OCI-M1 (cell line): ENCODE measurements at regions not wholly inside any gene's neighbourhood (a gene's known extent, or its start where the extent isn't known, plus 50 kb on each side); places are given as distances from the start of the nearest gene placed in this dataset.
A peak's percentile ranks its signal among the peaks of the same experiment; 100 is the strongest.
"Not testable (repeated sequence)": the region's sequence is repeated elsewhere in the genome, so short reads cannot be mapped to it uniquely, and the experiment has no call there.

Source experiments
- DNase-seq: peaks from one replicate; lab custom pipeline; 2025; lab: John Stamatoyannopoulos, UW

DNA sequence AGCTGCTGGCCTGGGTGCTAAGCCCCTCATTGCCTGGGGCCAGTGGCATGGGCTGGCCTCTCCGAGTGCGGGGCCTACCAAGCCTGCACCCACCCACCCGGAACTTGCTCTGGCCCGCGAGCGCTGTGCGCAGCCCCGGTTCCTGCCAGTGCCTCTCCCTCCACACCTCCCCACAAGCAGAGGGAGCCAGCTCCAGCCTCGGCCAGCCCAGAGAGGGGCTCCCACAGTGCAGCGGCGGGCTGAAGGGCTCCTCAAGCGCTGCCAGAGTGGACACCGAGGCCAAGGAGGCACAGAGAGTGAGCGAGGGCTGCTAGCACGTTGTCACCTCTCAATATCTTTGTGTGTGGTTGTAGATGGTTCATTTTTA lies 74.8 kb upstream of the ATP1A1 start:
- DNase-seq: not testable (repeated sequence)

GRCh38 chr1:116298746-116299145 lies 74.3 kb upstream of the ATP1A1 start:
- DNase-seq: no peak

DNA sequence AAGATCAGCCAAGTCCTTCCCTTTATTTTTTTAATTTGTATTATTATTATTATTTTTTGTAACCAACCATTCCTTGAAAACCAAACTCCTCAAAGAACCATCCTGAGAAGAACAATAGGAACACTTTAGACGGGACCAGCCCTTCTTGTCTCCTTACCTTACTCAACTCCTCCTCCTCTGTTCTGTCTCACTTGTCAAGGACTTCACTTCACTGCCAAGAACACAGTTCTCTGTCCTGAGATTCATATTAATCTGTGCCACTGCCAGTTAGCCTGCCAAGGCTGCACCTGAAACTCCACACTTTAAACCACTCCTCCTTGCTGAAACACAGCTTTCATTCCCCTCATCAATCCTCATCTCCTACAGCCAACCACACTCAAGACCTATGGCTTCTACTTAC lies 73.8 kb upstream of the ATP1A1 start:
- DNase-seq: no peak

GRCh38 chr1:116302281-116302680 lies 70.8 kb upstream of the ATP1A1 start:
- no peak for DNase-seq

DNA sequence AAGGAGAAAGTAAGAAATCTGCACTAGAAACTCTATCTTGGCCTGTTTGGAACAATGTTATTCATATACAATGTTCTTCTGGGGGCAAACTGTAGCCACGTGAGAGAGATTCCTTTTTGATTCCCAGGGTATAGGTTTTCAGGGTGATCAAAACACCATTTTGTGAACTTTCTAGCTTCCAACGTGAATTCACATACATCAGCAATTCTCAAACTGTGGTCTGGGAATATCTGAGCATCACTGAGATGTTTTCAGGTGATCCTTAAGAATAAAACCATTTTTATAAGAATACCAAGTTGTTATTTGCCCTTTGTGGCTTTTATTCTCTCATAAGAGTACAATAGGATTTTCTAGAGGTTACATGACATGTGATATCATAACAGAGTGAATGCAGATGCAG lies 66.9 kb upstream of the ATP1A1 start:
- DNase-seq: no peak

DNA sequence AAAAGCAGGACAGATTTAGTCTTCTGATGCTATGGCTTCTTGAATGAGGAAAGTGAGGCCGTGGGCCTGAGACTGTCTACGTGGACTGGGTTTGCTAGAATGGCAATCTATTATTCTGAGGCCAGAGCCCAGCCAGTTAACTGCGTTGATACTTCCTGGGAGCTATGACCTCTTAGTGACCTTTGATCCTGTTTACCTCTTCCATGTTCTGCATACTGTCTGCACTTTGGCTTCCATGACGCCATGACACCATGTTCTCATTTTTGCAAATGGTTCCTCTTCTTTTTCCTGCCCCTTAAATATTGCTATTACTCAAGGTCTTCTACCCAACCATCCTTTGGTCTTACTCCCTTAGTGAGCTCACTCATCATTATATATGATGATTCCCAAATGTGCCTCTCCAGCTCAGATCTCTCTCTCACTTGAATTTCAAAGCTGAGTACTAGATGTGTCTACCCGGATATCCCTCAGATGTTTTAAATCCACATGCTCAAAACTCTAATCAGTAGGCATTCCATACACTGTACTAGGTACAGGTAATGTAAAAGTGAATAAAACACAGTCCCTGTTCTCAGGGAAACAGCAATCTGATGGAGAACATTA lies 66.1 kb upstream of the ATP1A1 start:
- DNase-seq: no peak

- DNase-seq: no peak
Observed at GRCh38 chr1:116308276-116308675, 64.8 kb upstream of the ATP1A1 start.

DNA sequence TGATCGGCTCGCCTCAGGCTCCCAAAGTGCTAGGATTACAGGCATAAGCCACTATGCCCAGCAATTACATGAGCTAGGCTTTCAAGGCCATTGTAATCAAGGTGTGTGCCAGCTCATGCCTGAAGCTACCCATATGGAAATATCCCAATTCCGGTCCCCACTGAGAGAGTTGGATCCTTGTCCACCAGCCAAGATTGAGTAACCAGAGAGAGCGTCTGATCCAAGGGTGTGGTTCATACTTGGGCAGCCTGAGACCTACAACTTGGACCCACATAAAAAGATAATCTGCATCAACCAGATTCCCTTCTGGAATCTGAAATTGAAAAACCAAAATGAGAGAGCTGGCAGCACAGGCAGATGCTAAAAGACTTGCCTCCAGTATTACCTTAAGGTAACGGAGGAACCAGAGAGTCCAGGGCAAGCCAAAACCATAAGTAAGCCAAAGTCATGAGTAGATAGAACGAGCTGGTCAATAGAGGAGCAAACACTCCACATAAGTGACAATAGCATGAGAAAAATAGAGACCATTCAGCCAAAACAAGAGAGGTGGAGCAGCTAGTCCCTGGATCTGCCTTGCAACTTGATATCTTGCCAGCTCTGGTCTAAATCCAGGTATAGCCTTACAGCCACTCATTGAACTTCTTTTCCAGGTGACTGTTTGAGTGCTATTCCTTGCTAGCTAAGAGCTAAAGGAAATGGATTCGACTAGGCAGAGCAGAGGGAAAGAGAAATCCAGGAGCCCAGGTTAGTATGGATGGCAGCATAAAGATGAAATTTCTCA lies 63.8 kb upstream of the ATP1A1 start:
- no peak for DNase-seq

DNA sequence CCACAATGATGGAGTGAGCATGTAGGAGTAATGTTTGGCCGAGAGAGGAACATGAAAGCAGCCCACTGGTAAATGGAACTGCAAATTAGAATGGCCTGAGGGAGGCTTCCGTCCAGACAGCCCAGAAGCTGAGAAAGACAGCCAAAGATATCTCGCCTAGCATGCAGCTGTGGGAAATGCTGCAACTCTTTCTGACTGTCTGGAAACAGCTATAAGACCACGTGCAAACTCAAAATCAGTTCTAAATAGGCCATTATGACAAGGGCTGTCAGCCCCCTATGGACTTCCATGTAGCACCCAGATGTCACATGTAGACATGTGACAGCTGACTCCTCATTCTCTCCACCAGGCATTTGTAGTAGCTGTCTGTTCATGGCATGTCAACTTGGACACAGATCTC lies 62.9 kb upstream of the ATP1A1 start:
- DNase-seq: no peak

DNA sequence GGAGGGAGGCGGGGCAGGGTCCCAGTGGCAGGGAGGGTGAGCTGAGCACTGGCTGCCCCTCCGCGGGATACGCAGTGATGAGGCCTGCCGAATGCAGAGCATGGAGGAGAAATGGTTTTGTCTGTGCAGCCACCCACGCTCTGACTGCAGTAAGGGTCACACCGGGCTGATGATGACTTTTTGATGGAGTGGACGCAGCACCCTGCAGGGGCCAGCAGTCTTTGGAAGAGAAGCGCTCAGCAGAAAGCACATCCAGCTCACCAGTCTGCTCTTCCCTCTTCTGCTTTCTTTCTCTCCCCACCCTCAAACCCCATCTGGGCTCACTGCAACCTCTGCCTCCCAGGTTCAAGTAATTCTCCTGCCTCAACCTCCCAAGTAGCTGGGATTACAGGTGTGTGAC lies 61.9 kb upstream of the ATP1A1 start:
- no peak for DNase-seq

- no peak for DNase-seq
Observed at GRCh38 chr1:116311756-116312680, 61.0 kb upstream of the ATP1A1 start.

GRCh38 chr1:116312681-116313069 lies 60.4 kb upstream of the ATP1A1 start:
- no peak for DNase-seq

GRCh38 chr1:116313776-116314175 lies 59.3 kb upstream of the ATP1A1 start:
- no peak for DNase-seq

GRCh38 chr1:116314305-116314919 lies 58.6 kb upstream of the ATP1A1 start:
- no peak for DNase-seq

DNA sequence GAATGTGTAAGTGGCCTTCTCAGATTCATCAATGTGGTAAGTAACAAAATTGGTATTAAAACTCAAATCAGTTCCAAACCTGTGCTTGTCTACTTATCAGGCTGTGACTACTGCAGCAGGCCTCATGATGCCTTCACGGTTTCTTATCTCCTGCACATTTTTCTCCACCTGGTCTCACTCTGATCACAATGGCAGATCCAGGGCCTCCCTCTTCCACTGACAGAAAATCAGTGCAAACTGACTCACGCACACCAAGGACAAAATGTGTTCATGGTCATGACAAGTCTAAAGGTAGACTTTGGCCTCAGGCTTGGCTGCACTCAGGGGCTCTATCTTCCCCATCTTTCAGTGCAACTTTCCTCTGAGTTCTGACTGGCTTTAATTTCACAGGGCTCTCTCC lies 56.7 kb upstream of the ATP1A1 start:
- DNase-seq: no peak

DNA sequence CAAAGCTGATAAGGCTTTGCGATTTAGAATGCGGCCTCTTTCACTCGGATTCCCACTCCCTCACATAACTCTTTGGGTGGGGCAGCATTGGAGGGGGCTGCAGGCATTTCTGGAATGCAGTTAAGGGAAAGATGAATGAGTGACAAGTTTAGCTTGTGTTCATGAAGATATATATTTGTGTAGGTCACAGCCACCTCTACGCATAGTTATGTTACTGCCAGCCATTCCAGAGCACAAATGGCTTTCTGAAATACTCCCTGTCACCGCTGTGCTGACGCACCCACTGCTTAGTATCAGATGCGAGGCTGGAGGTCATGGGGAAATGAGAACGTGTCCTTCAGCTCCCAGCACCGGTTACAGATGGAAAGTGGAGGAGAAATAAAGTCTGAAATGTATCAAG lies 54.1 kb upstream of the ATP1A1 start:
- no peak for DNase-seq

DNA sequence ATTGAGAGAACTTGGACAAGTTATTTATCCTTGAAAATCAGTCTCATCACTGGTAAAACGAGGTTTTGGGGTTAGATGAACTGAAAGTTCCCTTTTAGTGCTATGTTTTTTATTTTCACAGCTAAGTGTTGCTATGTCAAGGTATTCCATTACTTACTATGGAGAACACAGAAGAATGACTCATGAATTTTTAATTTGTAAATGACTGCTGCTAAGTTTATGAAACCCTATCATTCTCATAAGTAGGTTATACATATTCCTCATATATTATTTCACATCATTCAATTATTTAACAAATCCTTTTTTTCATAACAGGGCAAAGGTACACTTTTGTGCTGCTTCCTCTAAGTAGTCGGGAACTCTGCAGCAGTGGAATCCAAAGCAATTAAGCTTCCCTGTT lies 52.2 kb upstream of the ATP1A1 start:
- DNase-seq: no peak

DNA sequence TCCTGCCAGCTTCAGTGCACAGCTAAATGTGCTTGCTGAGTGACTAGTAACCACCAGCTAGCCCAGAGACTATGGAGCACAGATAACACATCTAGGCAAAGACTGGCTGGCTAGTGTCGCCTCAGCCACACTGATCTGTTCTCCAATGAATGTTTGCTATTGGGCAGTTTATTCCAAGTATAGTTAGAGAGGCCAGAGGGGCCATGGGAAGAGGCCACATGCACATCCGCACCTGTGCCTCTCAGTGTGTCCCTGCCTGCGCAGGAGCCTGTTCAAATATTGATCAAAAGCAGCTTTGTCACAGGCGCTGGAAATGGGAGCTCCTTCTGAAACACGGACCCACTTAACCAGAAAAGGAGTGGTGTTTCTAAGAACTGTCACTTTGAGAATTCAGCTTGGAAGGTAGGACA lies 51.3 kb upstream of the ATP1A1 start:
- peak; percentile 16 for DNase-seq

GRCh38 chr1:116322752-116323405 lies 50.2 kb upstream of the ATP1A1 start:
- DNase-seq: no peak
